C4-2B (cell line): ENCODE measurements at regions not wholly inside any gene's neighbourhood (a gene's known extent, or its start where the extent isn't known, plus 50 kb on each side); places are given as distances from the start of the nearest gene placed in this dataset.
A peak's percentile ranks its signal among the peaks of the same experiment; 100 is the strongest.

ENCODE experiments used
- H3K27ac ChIP-seq: fragments of 450-650 bp; 2 replicates; pipeline ENCODE4 v1.5.1; 2017
- CTCF ChIP-seq: fragments of 450-650 bp; conservative IDR thresholded peaks from 2 replicates; pipeline ENCODE4 v1.5.1; 2017; ENCODE audit warnings: mild to moderate bottlenecking
- ZFX ChIP-seq: fragments of 450-650 bp; IDR thresholded peaks from 2 replicates; pipeline ENCODE4 v1.6.1; 2017

- no peak for TF ChIP-seq ZFX
- no peak for TF ChIP-seq CTCF
- no peak overlapping the region for H3K27ac ChIP-seq
Measured at GRCh38 chr2:136443661-136444060, 321.7 kb upstream of the THSD7B start.

- TF ChIP-seq ZFX (no peak), CTCF (no peak)
- peak overlapping the region; percentile 90; the same call in 1 of the 2 replicates for H3K27ac ChIP-seq
Measured at GRCh38 chr2:136441979-136442714, 323.2 kb upstream of the THSD7B start.

- peak overlapping the region; percentile 90 for H3K27ac ChIP-seq
- TF ChIP-seq CTCF (no peak), ZFX (no peak)
Measured at GRCh38 chr2:136439064-136439676, 321.2 kb upstream of the CXCR4 start.

DNA sequence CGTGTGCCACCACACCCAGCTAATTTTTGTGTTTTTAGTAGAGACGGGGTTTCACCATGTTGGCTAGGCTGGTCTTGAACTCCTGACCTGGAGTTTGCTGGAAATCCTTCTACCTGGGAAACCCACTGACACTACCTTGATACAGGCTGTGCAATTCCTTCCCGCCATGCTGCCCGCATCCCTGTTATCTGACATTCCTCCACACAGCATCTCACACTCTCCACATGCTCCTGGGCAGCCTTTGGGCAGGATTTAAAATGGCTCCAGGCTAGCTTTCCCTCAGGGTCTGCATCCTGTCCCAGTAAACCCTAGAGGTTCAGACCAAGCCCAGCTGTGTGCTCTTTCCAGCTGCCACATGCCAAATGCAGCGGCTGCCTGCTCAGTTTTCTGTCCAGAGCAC lies 319.5 kb upstream of the CXCR4 start:
- H3K27ac ChIP-seq, result peak overlapping the region; percentile 90
- no peak for TF ChIP-seq CTCF
- TF ChIP-seq ZFX, result no peak

DNA sequence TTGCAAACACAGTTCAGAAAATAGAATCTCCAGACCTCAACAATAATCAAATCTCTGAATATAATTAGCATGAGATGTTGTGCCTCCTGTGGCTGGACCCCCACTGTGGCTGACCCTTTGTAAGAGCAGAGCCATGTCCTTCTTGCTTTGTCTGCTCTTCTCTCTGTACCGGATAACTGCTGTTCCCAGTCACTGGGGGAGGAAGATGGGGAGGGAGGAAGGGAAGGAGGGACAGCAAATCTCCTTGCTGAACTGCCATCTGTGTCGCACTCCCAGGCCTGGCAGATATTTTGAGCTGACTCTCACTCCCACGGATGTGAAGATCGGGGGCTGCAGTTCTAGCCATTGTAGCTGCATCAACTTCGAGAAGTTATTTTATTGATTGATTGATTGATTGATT lies 319.0 kb upstream of the CXCR4 start:
- H3K27ac ChIP-seq, result peak overlapping the region; percentile 90
- TF ChIP-seq CTCF (no peak), ZFX (no peak)

- H3K27ac ChIP-seq, result no peak overlapping the region
- TF ChIP-seq ZFX (no peak), CTCF (no peak)
Measured at GRCh38 chr2:136434251-136434715, 316.3 kb upstream of the CXCR4 start.

GRCh38 chr2:136433261-136433660 lies 315.3 kb upstream of the CXCR4 start:
- TF ChIP-seq ZFX (no peak), CTCF (no peak)

More at GRCh38 chr2:136433261-136433660, 315.3 kb upstream of the CXCR4 start:
- H3K27ac ChIP-seq, result no peak overlapping the region
